HCT116 (cell line): ENCODE measurements at regions not wholly inside any gene's neighbourhood (a gene's known extent, or its start where the extent isn't known, plus 50 kb on each side); places are given as distances from the start of the nearest gene placed in this dataset.

Experiments used
- ATAC-seq: fragments of 200-7000 bp; cut with Tn5 transposase; 2 replicates; pipeline ENCODE4 v1.9.1; 2020; ENCODE audit warnings: mild to moderate bottlenecking, moderate library complexity
- BruUV-seq: library from RNA; stranded (reverse); fragments of 400-500 nt; replicated peaks from 2 replicates; lab custom pipeline; 2021; lab: Mats Ljungman, UMichigan
- CTCF ChIA-PET: fragments of 300-600 bp; sonication (Branson Sonifier 250); formaldehyde crosslinking; loops from one replicate; lab custom pipeline; 2021; ENCODE audit warnings: antibody characterized with exemption; lab: Charles Lee
- POLR2A ChIA-PET: fragments of 300-600, 350-600 bp; sonication (Branson Sonifier 250); formaldehyde crosslinking; loops from one replicate; lab custom pipeline; 2021; ENCODE audit warnings: antibody characterized with exemption; lab: Charles Lee
- RAD21 ChIA-PET, 2 experiments: fragments of 300-600 bp; sonication (Branson Sonifier 250); formaldehyde crosslinking; loops; one replicate each; lab custom pipeline; 2023; ENCODE audit warnings: low total read pairs in 2 of 2; ENCODE audit not compliant: uncharacterized antibody in 2 of 2, unreplicated experiment in 2 of 2, low non-redundant PET in 1 of 2; lab: Charles Lee
- DNase-seq: peaks from one replicate; pipeline ENCODE4 v3.0.0-alpha.2; 2010; ENCODE audit warnings: low read depth, low spot score
- H2AFZ ChIP-seq: fragments of 200-600 bp; shearing (Covaris generic), sonication (generic); 2 replicates; pipeline ENCODE4 v1.6.1; 2017; ENCODE audit warnings: low read depth, mixed run types, mixed read lengths, antibody characterized with exemption, low read length; ENCODE audit not compliant: poor library complexity, severe bottlenecking
- H3K27ac ChIP-seq: 2 replicates; pipeline ENCODE4 v1.5.1; 2012; ENCODE audit warnings: low read depth, low read length
- H3K27me3 ChIP-seq: fragments of 200-600 bp; sonication (generic); 2 replicates; pipeline ENCODE4 v1.6.1; 2016; ENCODE audit warnings: mixed run types, low read length, mixed read lengths; ENCODE audit not compliant: insufficient read depth
- H3K36me3 ChIP-seq, 2 experiments: fragments of 200-500 bp in 1 of 2; fragments of 200-600 bp in 1 of 2; sonication (Bioruptor generic) in 1 of 2; sonication (generic) in 1 of 2; 2 replicates each; pipeline versions ENCODE4 v1.5.1 to v1.6.1; 2014 to 2016; ENCODE audit warnings: low read length in 2 of 2, inconsistent platforms in 1 of 2, mixed read lengths in 1 of 2, mixed run types in 1 of 2; ENCODE audit not compliant: insufficient read depth in 2 of 2, control insufficient read depth in 1 of 2
- H3K4me1 ChIP-seq, 2 experiments: fragments of 200-600 bp in 1 of 2; sonication (generic) in 1 of 2; 2 replicates each; pipeline versions ENCODE4 v1.5.1 to v1.6.1; 2012 to 2017; ENCODE audit warnings: low read length in 2 of 2, inconsistent platforms in 1 of 2, mild to moderate bottlenecking in 1 of 2, mixed read lengths in 1 of 2, mixed run types in 1 of 2, moderate library complexity in 1 of 2; ENCODE audit not compliant: insufficient read depth in 2 of 2, control insufficient read depth in 1 of 2
- H3K4me2 ChIP-seq: fragments of 200-600 bp; sonication (generic); 2 replicates; pipeline ENCODE4 v1.6.1; 2017; ENCODE audit warnings: mixed run types, low read length, mixed read lengths
- H3K4me3 ChIP-seq, 2 experiments: fragments of 200-600 bp in 1 of 2; sonication (generic) in 1 of 2; replicated peaks in 1 of 2; 2 replicates each; pipeline ENCODE4 v1.5.1; 2011 to 2016; ENCODE audit warnings: low read length in 2 of 2, control low read depth in 1 of 2, low read depth in 1 of 2, mild to moderate bottlenecking in 1 of 2, mixed read lengths in 1 of 2, mixed run types in 1 of 2
- H3K79me2 ChIP-seq: fragments of 200-600 bp; sonication (generic); 2 replicates; pipeline ENCODE4 v1.6.1; 2017; ENCODE audit warnings: mild to moderate bottlenecking, mixed run types, low read length, moderate library complexity, mixed read lengths; ENCODE audit not compliant: insufficient read depth
- H3K9ac ChIP-seq: fragments of 200-600 bp; sonication (generic); 2 replicates; pipeline ENCODE4 v1.6.1; 2016; ENCODE audit warnings: low read length, mixed read lengths
- H3K9me2 ChIP-seq: fragments of 200-600 bp; sonication (generic), shearing (Covaris generic); 2 replicates; pipeline ENCODE4 v1.6.1; 2017; ENCODE audit warnings: mixed run types, mild to moderate bottlenecking, moderate library complexity; ENCODE audit not compliant: insufficient read depth
- H3K9me3 ChIP-seq, 2 experiments: fragments of 200-500 bp in 1 of 2; fragments of 200-600 bp in 1 of 2; sonication (Bioruptor generic) in 1 of 2; sonication (generic) in 1 of 2; 2 replicates each; pipeline ENCODE4 v1.6.1; 2014 to 2017; ENCODE audit warnings: low read length in 2 of 2, mixed read lengths in 2 of 2, inconsistent platforms in 1 of 2, low read depth in 1 of 2, mild to moderate bottlenecking in 1 of 2, mixed run types in 1 of 2, moderate library complexity in 1 of 2; ENCODE audit not compliant: control insufficient read depth in 1 of 2, insufficient read depth in 1 of 2
- H4K20me1 ChIP-seq: fragments of 200-600 bp; sonication (generic), shearing (Covaris generic); 2 replicates; pipeline ENCODE4 v1.6.1; 2017; ENCODE audit warnings: mixed run types, mild to moderate bottlenecking, moderate library complexity; ENCODE audit not compliant: insufficient read depth
- ATF3 ChIP-seq: IDR thresholded peaks from 2 replicates; pipeline ENCODE4 v1.6.1; 2012
- CBX3 ChIP-seq: IDR thresholded peaks from 2 replicates; pipeline ENCODE4 v1.6.1; 2012; ENCODE audit warnings: low read depth
- CEBPB ChIP-seq: IDR thresholded peaks from 2 replicates; pipeline ENCODE4 v1.6.1; 2012; ENCODE audit warnings: low read depth
- EGR1 ChIP-seq: IDR thresholded peaks from 2 replicates; pipeline ENCODE4 v1.6.1; 2012; ENCODE audit warnings: low read depth
- EZH2 ChIP-seq: fragments of 200-600 bp; sonication (generic); IDR thresholded peaks from 2 replicates; pipeline ENCODE4 v1.6.1; 2017; ENCODE audit warnings: antibody characterized with exemption, mixed run types
- EZH2phosphoT487 ChIP-seq: fragments of 200-600 bp; IDR thresholded peaks from 2 replicates; pipeline ENCODE4 v1.6.1; 2018; ENCODE audit warnings: antibody characterized with exemption, borderline replicate concordance
- FOSL1 ChIP-seq: IDR thresholded peaks from 2 replicates; pipeline ENCODE4 v1.6.1; 2012; ENCODE audit warnings: low read depth
- JUND ChIP-seq: IDR thresholded peaks from 2 replicates; pipeline ENCODE4 v1.6.1; 2012
- MAX ChIP-seq: IDR thresholded peaks from 2 replicates; pipeline ENCODE4 v1.6.1; 2012
- POLR2A ChIP-seq: IDR thresholded peaks from 2 replicates; pipeline ENCODE4 v1.7.0; 2011; ENCODE audit warnings: borderline replicate concordance; ENCODE audit not compliant: insufficient read depth, insufficient read length; ENCODE audit errors: extremely low read depth
- POLR2AphosphoS5 ChIP-seq: IDR thresholded peaks from 2 replicates; pipeline ENCODE4 v1.6.1; 2011; ENCODE audit warnings: mild to moderate bottlenecking, low read depth, low read length, moderate library complexity
- RAD21 ChIP-seq: IDR thresholded peaks from 2 replicates; pipeline ENCODE4 v1.6.1; 2012; ENCODE audit warnings: low read depth, mild to moderate bottlenecking
- REST ChIP-seq: IDR thresholded peaks from 2 replicates; pipeline ENCODE4 v1.6.1; 2012; ENCODE audit warnings: low read depth
- SIN3A ChIP-seq: IDR thresholded peaks from 2 replicates; pipeline ENCODE4 v1.6.1; 2012; ENCODE audit warnings: low read depth
- SP1 ChIP-seq: IDR thresholded peaks from 2 replicates; pipeline ENCODE4 v1.6.1; 2012; ENCODE audit warnings: low read depth
- YY1 ChIP-seq: IDR thresholded peaks from 2 replicates; pipeline ENCODE4 v1.6.1; 2011; ENCODE audit warnings: low read length, low read depth, moderate library complexity, mild to moderate bottlenecking; ENCODE audit not compliant: insufficient replicate concordance; ENCODE audit errors: extremely low read depth
- ZBTB33 ChIP-seq: IDR thresholded peaks from 2 replicates; pipeline ENCODE4 v1.6.1; 2011; ENCODE audit warnings: mild to moderate bottlenecking, low read length, moderate library complexity; ENCODE audit not compliant: insufficient replicate concordance; ENCODE audit errors: extremely low read depth
- ZFX ChIP-seq: fragments of 450-650 bp; IDR thresholded peaks from 2 replicates; pipeline ENCODE4 v1.6.1; 2017
- intact Hi-C: fragments of 100-400 bp; cut with micrococcal nuclease; formaldehyde crosslinking; loops from 2 replicates; pipeline ENCODE4 v1.10.0; 2022

- CTCF ChIA-PET, result no interaction called here
- TF ChIP-seq REST (no peak), EZH2phosphoT487 (no peak), YY1 (no peak), MAX (no peak), POLR2A (no peak), ATF3 (no peak), CBX3 (no peak), ZBTB33 (no peak), RAD21 (no peak), SIN3A (no peak), EGR1 (no peak), ZFX (no peak), EZH2 (no peak), FOSL1 (no peak), JUND (no peak), CEBPB (no peak), POLR2AphosphoS5 (no peak), SP1 (no peak)
- no peak for ATAC-seq
Measured at GRCh38 chr2:59575191-59575590, 978.3 kb downstream of the BCL11A start.

More at GRCh38 chr2:59575191-59575590, 978.3 kb downstream of the BCL11A start:
- H3K9me2 ChIP-seq, result no peaks in the 10 kb centered on the region
- no peak overlapping the region for H2AFZ ChIP-seq
- RAD21 ChIA-PET, result no interaction called here
- H3K27me3 ChIP-seq, result no peaks in the 10 kb centered on the region
- no peaks in the 10 kb centered on the region for H3K36me3 ChIP-seq
- H3K9me3 ChIP-seq, result no peaks in the 10 kb centered on the region; a peak in 1 of 4 replicates
- no peak for DNase-seq
- no peak overlapping the region for H3K4me2 ChIP-seq
- H3K4me1 ChIP-seq, result no peaks in the 10 kb centered on the region
- H4K20me1 ChIP-seq, result no peaks in the 10 kb centered on the region
- no peak overlapping the region for H3K27ac ChIP-seq
- H3K9ac ChIP-seq, result no peak overlapping the region
- H3K79me2 ChIP-seq, result no peaks in the 10 kb centered on the region
- intact Hi-C loops, result no loop called here
- BruUV-seq, result no TSS peak
- POLR2A ChIA-PET, result no interaction called here
- H3K4me3 ChIP-seq, result no peak overlapping the region
